D721Med (cell line): ENCODE measurements at regions not wholly inside any gene's neighbourhood (a gene's known extent, or its start where the extent isn't known, plus 50 kb on each side); places are given as distances from the start of the nearest gene placed in this dataset.

Experiments used
- DNase-seq: peaks from one replicate; pipeline ENCODE4 v3.0.0; 2011; ENCODE audit warnings: low spot score; ENCODE audit not compliant: insufficient read length
- FAIRE-seq: peaks from 2 replicates; lab custom pipeline; 2011; peaks lifted over from hg19 to GRCh38; lab: Jason Lieb, UNC
- TF ChIP-seq, protein P1 (sequence below): IDR thresholded peaks from 2 replicates; pipeline ENCODE4 v1.5.1; 2012; ENCODE audit warnings: mild to moderate bottlenecking, control low read depth; ENCODE audit not compliant: insufficient read depth; ENCODE audit errors: missing control alignments

DNA sequence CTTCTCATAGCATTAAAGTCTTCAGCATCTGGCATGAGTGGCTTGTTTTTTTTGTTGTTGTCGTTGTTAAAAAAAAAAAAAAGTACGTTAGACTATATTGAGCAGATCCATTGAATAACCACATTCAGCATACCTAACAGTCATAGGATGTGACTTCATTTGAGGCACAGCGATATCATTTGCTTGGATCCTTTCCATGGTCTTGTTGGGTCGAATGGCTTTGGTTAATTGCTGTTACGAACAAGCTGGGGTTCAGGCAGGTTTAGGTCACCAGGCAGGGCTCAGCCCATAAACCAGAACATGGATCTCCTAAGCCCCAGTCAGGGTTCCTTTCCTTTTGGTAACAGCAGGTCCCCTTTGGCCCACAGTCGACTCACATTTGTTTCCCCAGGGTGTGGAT is 76.2 kb downstream of the POLR2M start:
- TF ChIP-seq, protein P1, sequence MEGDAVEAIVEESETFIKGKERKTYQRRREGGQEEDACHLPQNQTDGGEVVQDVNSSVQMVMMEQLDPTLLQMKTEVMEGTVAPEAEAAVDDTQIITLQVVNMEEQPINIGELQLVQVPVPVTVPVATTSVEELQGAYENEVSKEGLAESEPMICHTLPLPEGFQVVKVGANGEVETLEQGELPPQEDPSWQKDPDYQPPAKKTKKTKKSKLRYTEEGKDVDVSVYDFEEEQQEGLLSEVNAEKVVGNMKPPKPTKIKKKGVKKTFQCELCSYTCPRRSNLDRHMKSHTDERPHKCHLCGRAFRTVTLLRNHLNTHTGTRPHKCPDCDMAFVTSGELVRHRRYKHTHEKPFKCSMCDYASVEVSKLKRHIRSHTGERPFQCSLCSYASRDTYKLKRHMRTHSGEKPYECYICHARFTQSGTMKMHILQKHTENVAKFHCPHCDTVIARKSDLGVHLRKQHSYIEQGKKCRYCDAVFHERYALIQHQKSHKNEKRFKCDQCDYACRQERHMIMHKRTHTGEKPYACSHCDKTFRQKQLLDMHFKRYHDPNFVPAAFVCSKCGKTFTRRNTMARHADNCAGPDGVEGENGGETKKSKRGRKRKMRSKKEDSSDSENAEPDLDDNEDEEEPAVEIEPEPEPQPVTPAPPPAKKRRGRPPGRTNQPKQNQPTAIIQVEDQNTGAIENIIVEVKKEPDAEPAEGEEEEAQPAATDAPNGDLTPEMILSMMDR = no peak
- FAIRE-seq = no peak
- no peak for DNase-seq

DNA sequence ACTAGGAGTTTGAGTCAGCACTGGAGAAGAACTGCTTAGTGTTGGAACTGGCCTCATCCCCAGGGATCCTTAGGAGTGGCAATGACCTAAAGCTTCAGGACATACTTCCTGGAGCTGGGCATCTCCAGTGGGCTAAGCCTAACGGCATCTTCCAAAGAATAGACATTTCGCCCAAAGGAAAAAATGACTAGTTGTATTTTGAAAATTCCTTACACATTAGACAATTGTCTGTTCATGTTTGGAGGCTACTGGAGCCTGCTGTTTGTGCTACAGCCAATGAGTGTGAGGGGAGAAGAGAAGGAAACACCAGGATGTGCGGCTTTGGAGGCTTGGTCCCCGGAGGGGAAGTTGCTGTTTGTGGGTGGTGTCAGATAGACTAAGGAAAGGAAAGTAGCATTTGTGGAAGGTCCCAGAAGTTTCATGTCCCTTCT is 77.6 kb downstream of the POLR2M start:
- TF ChIP-seq, protein P1 = no peak
- FAIRE-seq (no peak), DNase-seq (no peak)

GRCh38 chr15:57785039-57785438 is 78.5 kb downstream of the POLR2M start:
- FAIRE-seq = no peak
- DNase-seq = no peak
- TF ChIP-seq, protein P1 = no peak

DNA sequence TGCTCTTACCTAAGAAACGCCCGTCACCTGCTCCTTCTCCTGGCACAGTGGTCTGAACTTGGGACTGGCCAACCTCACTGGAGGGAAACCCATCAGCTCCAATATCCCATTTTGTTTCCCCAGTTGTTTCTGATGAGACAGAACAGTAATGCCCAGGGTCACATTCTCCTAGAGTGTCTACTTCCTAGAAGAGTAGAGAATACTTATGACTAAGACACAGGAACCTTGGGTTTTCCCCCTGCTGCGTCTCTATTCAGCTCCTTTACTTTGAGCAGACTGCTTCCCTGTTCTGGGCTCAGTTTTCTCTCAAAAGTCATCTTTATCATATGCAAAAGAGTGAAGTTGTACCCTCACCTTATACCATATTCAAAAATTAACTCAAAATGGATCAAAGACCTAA is 79.4 kb downstream of the POLR2M start:
- TF ChIP-seq, protein P1 = no peak
- FAIRE-seq (no peak), DNase-seq (no peak)

GRCh38 chr15:57789225-57789624 is 82.7 kb downstream of the POLR2M start:
- DNase-seq = no peak
- no peak for FAIRE-seq
- TF ChIP-seq, protein P1 = no peak

GRCh38 chr15:57792724-57793449 is 86.4 kb downstream of the POLR2M start:
- FAIRE-seq (no peak), DNase-seq (no peak)
- TF ChIP-seq, protein P1 = no peak

GRCh38 chr15:57795261-57795660 is 88.7 kb downstream of the POLR2M start:
- DNase-seq = no peak
- no peak for FAIRE-seq
- TF ChIP-seq, protein P1 = no peak
